Activated CD8-positive, alpha-beta memory T cell treated with anti-CD3 and anti-CD28 coated beads for 24 hours (primary cell): ENCODE measurements at regions not wholly inside any gene's neighbourhood (a gene's known extent, or its start where the extent isn't known, plus 50 kb on each side); places are given as distances from the start of the nearest gene placed in this dataset.

Experiments
- DNase-seq: peaks from one replicate; pipeline ENCODE4 v3.0.0-alpha.2; 2020

- no peak for DNase-seq
Measured at GRCh38 chr14:54098536-54098935, 141.9 kb upstream of the BMP4 start.

DNA sequence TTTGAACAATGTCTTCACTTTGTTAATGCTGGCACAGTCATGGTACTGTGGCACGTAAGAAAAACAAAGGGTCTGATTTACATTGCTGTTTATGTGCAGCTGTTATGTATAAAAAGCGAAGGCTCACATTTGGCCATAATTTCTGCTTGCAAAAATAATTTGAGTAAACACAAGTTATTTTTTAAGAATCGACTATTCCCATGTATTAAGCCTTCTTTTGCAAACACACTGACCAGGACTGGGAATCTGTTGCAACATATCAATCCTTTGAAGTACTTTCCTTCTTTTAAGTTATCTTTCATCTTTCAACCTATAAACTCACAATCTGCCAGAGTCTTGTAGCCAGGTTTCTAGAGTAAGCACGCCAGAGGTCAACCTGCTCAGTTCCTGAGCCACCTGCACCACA is 145.4 kb upstream of the BMP4 start:
- no peak for DNase-seq

DNA sequence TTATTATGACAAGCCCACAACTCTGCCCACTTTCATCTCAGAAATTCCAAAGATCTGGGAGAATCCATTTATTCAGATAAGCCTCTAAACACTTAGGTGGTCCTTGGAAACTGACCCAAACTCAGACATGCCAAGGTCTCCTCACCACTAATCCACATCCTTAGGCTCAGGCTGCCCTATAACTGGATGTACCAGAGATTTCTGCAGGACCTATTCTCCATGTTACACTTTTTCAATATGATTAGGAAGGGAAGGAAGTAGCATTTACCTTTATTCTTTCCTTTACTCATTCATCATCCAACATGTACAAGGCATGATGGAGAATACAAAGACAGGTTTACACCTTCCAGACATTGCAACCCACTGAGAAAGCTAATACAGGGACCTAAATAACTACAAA is 145.9 kb upstream of the BMP4 start:
- DNase-seq, result no peak

GRCh38 chr14:54104601-54105145 is 148.0 kb upstream of the BMP4 start:
- no peak for DNase-seq

DNA sequence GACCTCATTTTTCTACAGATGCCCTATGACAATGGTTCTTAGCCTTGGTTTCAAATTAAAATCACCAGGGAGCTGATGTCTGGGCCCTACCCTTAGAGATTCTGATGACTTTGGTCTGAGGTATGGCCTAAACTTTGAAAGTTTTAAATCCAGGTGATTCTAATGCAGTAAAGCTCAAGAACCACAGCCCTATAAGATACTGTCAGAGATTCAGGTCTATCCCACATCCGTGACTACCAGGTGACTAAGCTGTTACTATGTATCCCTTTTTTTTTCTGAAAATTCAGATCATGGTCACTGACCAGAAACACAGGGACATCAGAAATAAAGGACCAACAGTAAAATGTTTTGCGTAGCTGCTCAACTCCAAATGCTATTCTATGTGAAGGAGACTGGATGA is 148.8 kb upstream of the BMP4 start:
- no peak for DNase-seq

DNA sequence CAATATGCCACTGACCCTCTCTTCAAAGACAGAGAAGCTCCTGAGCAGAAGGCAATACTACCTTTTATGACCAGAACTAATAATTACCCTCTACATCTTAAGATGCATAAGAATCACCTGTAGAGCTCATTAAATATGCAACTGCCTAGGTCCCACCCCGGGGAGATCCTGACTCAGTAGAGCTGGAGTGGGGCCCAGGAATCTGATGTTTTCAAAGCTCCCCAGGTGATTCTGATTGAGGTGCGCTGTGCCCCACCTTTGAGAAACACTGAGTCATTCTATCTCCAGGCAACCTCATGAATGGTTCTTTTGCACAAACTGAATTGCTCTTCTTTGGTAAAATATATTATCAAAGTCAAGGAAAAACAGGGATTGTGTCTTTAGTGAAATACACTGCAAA is 149.3 kb upstream of the BMP4 start:
- DNase-seq, result no peak

- no peak for DNase-seq
Measured at GRCh38 chr14:54106661-54107377, 150.2 kb upstream of the BMP4 start.

DNA sequence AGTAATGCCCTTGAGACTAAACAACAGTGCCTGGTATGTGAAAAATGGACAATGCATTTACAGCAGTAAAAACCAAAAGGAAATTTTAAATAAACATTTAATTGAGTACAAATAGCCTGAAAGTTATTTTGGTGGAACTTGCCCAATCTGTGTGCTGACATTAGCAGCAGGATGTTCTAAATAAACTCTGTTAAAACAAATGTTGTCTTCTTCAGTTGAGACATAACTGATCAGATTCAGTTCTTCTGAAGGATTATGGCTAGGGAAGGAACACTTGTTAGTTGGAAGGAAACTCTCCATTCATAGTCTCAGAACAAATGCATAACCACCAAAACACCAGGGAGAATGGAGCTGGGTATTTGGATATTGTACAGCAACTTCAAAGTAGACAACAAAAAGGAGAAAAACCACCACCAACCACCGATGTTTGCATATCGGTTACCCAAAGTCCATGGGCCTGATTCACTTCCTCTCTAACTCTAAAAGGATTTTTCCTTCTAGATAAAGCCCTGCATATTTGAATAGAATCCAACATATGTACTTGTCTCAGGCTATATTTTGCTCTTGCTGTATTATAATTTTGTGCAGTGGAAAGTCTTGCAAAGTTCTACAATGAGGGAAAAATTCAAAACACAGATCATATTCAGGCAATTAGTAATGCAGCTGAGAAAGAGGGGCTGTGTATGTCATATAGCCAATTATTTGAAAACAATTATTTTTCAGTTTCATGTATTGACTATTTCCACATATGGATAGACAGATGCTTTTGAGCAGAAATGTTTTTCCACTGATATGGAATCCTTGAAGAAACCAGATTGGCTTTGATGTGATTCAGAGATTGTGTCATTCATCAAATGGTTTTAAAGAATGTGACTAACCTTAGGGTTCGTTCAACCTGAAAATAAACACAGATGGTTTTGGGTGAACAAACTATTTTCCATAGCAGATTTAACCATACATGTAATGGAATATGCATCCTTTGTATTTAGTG is 152.2 kb upstream of the BMP4 start:
- DNase-seq, result no peak

DNA sequence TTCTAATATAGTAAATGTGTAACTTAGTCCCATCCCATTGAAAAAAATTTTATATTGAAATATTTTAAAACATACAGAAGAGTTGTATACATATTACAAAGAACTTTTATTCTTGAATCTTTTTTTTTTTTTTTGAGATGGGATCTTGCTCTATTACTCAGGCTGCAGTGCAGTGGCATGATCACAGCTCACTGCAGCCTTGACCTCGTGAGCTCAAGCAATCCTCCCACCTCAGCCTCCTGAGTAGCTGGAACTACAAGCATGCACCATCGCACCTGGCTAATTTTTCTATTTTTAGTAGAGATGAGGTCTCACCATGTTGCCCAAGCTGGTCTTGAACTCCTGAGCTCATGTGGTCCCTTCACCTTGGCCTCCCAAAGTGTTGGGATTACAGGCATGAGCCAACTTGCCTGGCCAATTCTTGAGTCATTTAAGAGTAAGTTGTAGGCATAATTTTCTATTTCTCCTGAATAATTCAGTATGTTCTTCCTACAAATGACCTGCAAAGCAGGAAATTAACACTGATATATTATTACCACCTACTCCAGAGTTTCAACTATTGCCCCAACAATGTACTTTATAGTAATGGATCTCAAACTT is 153.0 kb upstream of the BMP4 start:
- DNase-seq, result no peak

- no peak for DNase-seq
Measured at GRCh38 chr14:54114941-54115340, 158.3 kb upstream of the BMP4 start.

GRCh38 chr14:54116198-54116885 is 159.7 kb upstream of the BMP4 start:
- no peak for DNase-seq

- no peak for DNase-seq
Measured at GRCh38 chr14:54116972-54117371, 160.3 kb upstream of the BMP4 start.

- DNase-seq, result no peak
Measured at GRCh38 chr14:54117396-54117795, 160.8 kb upstream of the BMP4 start.

GRCh38 chr14:54117924-54118323 is 161.3 kb upstream of the BMP4 start:
- no peak for DNase-seq

DNA sequence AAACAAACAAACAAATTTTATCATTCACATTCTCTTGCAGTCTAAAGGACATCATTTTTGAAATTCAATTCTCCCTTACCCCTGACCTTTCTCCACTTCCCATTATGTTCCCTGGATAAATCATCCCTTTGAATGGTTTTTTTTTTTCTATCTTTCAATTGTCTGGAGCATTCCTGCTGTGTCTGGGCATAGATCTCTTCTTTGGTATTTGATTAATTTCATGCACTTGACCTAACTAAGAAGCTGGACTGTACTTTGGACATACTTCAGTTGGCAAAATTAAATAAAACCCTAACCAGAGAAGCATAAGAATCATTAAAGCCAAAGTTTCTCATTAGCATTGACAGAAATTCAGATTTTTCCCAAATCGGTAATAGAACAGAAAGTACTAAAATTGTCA is 163.6 kb upstream of the BMP4 start:
- DNase-seq, result no peak

GRCh38 chr14:54121466-54122027 is 164.9 kb upstream of the BMP4 start:
- DNase-seq, result no peak

DNA sequence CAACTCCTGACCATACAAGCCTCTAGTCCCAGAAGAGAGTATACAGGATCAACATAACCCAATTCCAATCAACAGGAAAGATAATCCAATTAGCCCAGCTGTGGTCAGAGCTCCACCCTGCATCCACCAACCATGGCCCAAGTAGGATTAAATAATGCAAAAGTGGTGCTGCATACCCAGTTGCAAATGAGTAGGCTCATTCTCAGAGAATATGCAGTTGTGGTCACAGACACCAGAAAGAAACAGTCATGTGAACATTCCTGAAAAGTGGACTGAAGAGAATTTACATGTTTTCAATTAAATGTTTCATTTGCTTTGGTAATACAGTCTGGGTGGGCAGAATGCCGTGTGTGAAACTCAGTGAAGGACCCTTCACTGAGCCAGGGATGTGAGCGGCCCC is 167.2 kb upstream of the BMP4 start:
- DNase-seq, result no peak

DNA sequence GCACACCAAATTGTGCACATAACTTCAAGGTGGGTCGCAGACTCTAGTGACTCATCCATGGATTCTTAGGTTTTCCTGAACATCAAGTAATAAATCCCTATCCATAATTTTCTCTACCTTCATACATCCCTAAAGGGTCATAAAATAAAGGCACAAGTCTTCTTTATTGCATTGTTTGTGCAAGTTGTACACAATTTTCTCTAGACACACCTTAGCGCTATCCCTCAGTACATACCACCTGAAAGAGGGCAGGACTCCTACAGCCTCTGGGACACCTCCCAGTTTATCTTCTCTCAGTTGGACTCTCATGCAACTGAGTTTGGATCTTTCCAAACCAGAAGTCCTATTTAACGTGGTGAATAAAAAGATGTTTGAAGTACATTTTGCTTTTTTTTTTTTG is 168.5 kb upstream of the BMP4 start:
- DNase-seq, result no peak

DNA sequence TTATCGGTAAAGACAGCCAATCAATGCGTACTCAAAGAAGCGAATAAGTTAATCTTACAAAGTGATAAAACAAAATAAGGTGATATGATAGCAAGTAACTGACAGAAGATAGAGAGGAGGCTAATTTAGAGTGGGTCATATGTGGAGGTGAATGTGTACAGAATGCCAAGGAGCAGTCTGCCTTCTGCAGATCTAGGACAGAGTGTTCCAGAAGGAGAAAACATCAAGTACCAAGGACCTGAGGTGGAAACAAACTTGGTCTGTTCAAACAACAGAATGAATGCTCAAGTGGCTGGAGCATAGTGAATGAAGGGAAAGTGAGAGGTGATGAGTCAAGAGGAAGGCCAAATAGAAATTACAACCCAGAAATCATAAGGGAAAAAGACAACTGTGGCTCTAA is 170.3 kb upstream of the BMP4 start:
- no peak for DNase-seq

GRCh38 chr14:54127526-54127925 is 170.9 kb upstream of the BMP4 start:
- DNase-seq, result no peak

DNA sequence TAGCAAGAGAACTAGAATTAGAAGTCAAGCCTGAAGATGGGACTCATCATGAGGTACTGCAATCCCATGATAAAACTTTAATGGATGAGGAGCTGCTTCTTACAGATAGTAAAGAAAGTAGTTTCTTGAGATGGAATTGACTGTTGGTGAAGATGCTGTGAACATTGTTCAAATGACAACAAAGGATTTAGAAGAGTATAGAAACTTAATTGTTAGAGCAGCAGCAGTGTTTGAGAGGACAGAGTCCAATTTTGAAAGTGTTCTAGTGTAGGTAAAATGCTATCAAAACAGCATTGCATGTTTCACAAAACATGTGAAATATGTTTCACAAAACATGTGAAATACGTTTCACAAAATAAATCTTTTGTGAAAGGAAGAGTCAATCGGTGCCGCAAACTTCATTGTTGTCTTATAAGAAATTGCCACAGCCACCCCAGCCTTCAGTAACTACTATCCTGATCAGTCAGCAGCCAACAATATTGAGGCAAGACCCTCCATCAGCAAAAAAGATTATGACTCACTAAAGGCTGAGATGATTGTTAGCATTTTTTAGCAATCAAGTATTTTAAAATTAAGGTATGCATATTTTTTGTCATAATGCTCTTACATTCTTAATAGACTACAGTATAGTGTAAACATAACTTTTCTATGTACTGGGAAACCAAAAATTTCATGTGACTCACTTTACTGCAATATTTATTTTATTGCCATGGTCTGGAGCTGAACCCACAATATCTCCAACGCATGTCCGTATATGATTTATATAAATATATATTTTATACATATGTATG is 173.4 kb upstream of the BMP4 start:
- no peak for DNase-seq

- DNase-seq, result no peak
Measured at GRCh38 chr14:54132496-54132895, 175.9 kb upstream of the BMP4 start.
